ENCODE measurements at regions not wholly inside any gene's neighbourhood (a gene's known extent, or its start where the extent isn't known, plus 50 kb on each side); places are given as distances from the start of the nearest gene placed in this dataset.

DNA sequence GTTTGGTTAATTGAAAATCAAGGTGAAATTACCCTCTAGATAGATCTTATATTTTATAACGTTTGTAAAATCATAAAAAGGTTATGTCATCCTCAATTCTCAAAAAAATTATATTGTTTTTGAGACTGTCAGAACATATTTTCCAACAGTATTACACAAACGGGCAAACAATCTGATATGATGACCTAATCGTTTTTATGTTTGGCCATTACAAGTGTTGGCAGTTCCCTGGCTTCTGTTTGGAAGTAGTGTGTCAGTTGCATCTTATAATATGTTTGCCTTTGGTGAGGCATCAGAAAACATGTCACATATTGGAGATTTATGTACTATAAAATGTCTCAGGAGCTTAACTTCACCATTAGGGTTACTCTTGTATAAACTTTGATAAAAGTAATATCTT lies 308.1 kb upstream of the EPHA7 start:
- no peak for TF ChIP-seq CTCF (IDR thresholded peaks at IDR 0.05; ENCODE audit: low read depth, low read length)
- no peak overlapping the region for H3K4me3 ChIP-seq (ENCODE audit: low read depth, low read length)
- in situ Hi-C loops (cut with HindIII; ENCODE audit: low sequenced_read_pairs): no loop called here
- DNase-seq (ENCODE audit: low read depth, low spot score): no peak

- TF ChIP-seq CTCF (IDR thresholded peaks at IDR 0.05; ENCODE audit: low read depth, low read length): peak; percentile 78
- DNase-seq (ENCODE audit: low read depth, low spot score): peak; percentile 58
- H3K4me3 ChIP-seq (ENCODE audit: low read depth, low read length): no peak overlapping the region
- in situ Hi-C loops (cut with HindIII; ENCODE audit: low sequenced_read_pairs): no loop called here
Observed at GRCh38 chr6:93721386-93722048, 302.2 kb upstream of the EPHA7 start.

DNA sequence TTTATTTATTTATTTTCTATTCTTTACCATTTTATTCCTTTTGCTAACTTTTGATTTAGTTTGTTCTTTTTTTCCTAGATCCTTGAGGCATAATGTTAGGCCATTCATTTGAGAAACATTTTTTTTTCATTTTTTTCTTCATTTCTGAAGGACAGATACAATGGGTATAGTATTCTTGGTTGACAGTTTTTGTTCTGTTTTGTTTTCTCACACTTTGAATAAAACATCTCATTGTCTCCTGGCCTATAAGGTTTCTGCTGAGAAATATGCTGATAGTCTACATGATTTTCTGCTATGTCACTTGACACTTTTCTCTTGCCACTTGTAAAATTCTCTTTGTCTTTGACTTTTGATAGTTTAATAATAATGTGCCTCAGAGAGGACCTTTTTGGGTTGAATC lies 294.6 kb upstream of the EPHA7 start:
- in situ Hi-C loops (cut with HindIII; ENCODE audit: low sequenced_read_pairs): no loop called here
- no peak for DNase-seq (ENCODE audit: low read depth, low spot score)
- H3K4me3 ChIP-seq (ENCODE audit: low read depth, low read length): no peak overlapping the region
- TF ChIP-seq CTCF (IDR thresholded peaks at IDR 0.05; ENCODE audit: low read depth, low read length): no peak

GRCh38 chr6:93703431-93703830 lies 284.1 kb upstream of the EPHA7 start:
- no peak for TF ChIP-seq CTCF (IDR thresholded peaks at IDR 0.05; ENCODE audit: low read depth, low read length)
- in situ Hi-C loops (cut with HindIII; ENCODE audit: low sequenced_read_pairs): no loop called here
- DNase-seq (ENCODE audit: low read depth, low spot score): no peak
- H3K4me3 ChIP-seq (ENCODE audit: low read depth, low read length): no peak overlapping the region

DNA sequence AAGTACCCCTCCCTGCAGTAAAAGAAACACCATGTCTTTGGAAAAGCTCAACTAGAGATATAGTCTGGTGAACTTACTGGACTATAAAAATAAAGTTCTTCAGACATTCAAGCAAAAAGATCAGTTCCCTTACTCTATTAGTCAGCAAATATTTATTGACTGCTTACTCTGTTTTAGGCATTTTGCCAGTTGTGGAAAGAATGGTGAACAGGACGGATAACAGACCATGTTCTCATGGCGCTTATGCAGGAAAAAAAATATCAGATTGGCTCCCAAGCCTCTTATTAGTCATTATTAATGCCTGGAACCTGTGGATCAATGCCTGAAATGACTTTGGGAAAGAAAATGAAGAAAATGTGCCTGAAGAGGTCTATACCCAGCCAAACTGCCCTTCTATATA lies 282.2 kb upstream of the EPHA7 start:
- DNase-seq (ENCODE audit: low read depth, low spot score): no peak
- H3K4me3 ChIP-seq (ENCODE audit: low read depth, low read length): no peak overlapping the region
- TF ChIP-seq CTCF (IDR thresholded peaks at IDR 0.05; ENCODE audit: low read depth, low read length): no peak
- in situ Hi-C loops (cut with HindIII; ENCODE audit: low sequenced_read_pairs): no loop called here

GRCh38 chr6:93685494-93685893 lies 266.1 kb upstream of the EPHA7 start:
- DNase-seq (ENCODE audit: low read depth, low spot score): no peak
- in situ Hi-C loops (cut with HindIII; ENCODE audit: low sequenced_read_pairs): no loop called here
- TF ChIP-seq CTCF (IDR thresholded peaks at IDR 0.05; ENCODE audit: low read depth, low read length): no peak
- no peak overlapping the region for H3K4me3 ChIP-seq (ENCODE audit: low read depth, low read length)

All from astrocyte of the spinal cord (primary cell).